PC-9 (cell line): ENCODE measurements at regions not wholly inside any gene's neighbourhood (a gene's known extent, or its start where the extent isn't known, plus 50 kb on each side); places are given as distances from the start of the nearest gene placed in this dataset.

Source experiments
- CTCF ChIP-seq: fragments of 200-600 bp; sonication (generic); conservative IDR thresholded peaks from 2 replicates; pipeline ENCODE4 v1.6.1; 2017; ENCODE audit warnings: mixed run types, antibody characterized with exemption, mild to moderate bottlenecking, moderate library complexity
- EZH2 ChIP-seq: fragments of 200-600 bp; sonication (generic); IDR thresholded peaks from 2 replicates; pipeline ENCODE4 v1.8.0; 2017; ENCODE audit warnings: antibody characterized with exemption, low read depth

GRCh38 chr18:48468151-48468550 is 59.0 kb upstream of the ZBTB7C start:
- TF ChIP-seq EZH2 (no peak), CTCF (no peak)
